GM21526 (cell line): ENCODE measurements at regions not wholly inside any gene's neighbourhood (a gene's known extent, or its start where the extent isn't known, plus 50 kb on each side); places are given as distances from the start of the nearest gene placed in this dataset.

Experiments
- ATAC-seq: cut with Tn5 transposase; IDR thresholded peaks from one replicate; pipeline ENCODE4 v1.9.1; 2021; ENCODE audit warnings: moderate library complexity; ENCODE audit not compliant: unreplicated experiment, low FRiP score

DNA sequence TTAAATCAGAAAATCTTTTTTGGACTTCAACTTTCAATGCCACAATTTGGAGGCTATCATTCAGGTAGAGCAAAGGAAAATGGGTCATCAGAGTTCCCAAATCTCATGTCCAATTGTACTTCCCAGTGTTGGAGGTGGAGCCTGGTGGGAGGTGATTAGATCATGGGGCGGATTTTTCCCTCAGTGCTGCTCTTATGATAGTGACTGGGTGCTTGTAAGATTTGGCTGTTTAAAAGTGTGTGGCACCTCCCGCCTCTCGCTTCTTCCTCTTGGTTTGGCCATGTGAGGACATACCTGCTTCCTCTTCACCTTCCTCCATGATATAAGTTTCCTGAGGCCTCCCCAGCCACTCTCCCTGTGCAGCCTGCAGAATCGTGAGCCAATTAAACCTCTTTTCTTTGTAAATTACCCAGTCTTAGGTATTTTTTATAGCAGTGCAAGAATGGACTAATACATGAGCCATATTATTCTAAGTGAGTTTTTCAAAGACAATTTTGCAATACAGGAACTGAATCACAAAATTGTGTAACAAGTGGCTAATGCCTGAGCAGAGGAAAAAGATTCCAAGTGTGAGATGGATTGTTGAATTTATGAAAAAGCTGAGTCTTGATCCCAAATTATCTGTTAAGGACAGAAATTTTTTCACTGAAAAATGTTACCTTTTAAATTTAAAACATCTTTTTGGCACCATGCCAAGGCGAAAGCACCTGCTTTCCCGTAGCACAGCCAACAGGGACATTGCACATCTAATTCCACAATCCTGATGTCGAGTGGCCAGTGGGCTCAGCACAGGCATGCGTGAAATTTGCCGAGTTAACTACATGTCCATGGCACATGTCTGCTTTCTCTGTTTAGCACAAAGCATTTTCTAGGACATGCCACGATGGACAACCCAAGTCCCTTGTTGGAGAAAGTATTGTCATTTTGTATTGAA is 150.9 kb downstream of the COL6A3 start:
- no peak for ATAC-seq

DNA sequence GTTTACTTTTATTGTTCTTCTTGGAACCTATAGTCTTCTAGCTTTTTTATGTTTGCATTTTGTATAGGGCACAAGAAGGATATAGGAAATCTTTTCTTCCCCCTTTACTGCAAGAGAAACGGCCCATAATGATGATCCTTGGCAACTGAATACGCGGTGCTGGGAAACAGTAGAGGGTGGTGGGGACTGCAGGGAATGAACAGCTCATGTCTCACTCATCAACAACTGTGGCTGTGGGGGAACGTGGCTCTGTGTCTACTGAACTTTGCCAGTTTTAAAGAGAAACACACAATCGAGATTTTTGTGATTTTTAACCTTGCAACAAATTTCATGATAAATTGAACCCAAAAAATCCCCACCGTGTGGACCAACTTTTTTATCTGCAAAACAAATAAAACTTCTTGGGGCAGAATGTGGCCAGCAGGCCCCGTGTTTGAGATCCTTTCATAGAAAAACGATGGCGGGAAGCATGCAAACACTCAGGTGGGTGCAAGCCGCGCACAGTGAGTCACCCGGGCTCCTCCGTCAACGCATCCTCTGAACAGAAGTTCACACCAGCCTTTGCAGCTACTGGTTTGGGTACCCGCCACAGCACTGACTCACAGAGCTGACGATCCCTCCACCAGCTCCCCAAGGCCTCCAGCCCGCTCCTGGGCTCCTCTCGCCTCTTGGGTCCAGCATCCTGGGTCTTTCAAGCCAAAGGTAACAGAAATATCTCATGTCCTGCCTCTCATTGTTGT is 149.3 kb downstream of the COL6A3 start:
- no peak for ATAC-seq

DNA sequence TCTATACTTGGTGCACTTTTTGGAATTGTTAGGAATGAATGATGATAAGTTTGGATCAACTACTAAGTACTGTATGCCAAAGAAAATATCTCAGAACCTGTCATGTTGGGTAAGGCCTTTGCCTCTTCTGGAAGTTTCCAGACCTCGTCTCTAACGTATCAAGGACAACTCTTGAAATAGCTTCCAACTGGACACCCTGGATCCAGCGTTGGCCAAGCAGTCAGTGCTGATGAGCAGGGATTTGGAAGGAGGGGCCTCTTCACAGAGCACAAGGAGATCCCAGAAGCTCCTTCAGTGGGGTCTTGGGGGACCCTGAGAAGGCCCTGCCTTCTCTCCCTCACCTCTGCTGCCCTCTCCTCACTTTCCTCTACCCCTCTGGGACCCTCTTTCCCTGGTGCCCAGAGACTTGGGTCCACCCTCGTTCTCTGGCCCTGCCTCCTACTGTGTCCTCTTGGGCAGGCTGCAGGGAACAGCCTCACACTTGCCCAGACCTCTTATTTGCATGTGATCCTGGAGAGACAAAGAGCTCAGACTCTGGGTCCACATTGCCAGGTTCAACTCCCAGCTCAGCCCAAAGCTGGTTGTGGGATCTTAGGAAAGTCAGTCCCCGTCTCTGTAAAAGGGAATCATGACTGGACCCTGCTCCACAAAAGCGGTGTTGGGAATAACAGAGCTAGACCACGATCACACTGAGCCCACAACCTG is 145.8 kb downstream of the COL6A3 start:
- ATAC-seq, result no peak

DNA sequence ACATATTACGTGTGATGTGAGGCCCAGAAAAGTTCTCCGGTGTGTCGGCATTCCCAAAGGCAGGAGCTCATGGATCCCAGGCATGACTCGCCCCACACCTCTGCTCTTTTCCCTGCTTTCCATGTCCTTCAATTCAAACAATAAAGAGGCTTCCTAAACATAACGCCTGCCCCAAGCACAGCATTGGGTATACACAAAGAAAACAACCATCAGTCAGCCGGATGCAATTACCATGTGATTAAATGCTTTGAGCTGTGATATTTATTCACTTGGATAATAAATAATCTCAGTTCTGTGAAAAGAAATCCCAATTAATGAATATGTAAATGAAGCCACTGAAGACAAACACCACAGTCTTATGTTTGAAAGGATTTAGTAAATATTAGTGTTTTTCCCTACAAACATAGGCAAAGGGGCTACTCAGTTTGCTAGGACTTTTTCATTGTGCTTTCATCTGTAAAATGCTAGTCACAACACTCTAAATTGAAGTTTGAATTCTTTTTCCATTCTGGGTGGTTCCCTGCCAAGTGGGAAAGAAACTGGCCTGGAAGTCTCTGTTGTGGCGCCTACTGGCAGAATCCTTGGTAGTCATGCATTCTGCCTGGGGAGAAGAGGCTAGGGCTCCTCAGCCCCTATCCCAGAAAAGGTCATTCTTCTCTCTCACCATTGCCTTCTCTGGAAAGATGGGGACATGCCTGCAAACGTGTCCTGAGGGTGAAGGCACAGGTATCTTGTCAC is 144.7 kb downstream of the COL6A3 start:
- no peak for ATAC-seq

DNA sequence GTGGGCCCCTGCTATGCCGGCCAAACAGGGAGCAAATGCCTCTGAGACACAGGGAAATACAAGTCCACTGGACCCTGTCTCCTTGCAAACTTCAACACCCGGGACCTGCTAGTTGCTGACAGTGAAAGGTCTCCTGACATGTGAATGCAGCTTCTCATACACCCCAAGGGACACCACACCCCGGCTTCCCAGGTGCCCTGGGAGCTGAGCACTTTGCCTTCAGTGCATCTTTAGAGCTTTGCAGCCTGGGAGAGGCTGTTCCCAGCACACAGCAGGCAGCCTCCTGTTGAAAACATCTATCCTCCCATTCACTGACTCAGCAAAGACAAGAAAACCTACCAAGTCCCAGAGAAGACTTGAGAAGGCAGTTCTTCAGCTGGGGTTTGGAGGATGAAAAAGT is 143.4 kb downstream of the COL6A3 start:
- no peak for ATAC-seq

DNA sequence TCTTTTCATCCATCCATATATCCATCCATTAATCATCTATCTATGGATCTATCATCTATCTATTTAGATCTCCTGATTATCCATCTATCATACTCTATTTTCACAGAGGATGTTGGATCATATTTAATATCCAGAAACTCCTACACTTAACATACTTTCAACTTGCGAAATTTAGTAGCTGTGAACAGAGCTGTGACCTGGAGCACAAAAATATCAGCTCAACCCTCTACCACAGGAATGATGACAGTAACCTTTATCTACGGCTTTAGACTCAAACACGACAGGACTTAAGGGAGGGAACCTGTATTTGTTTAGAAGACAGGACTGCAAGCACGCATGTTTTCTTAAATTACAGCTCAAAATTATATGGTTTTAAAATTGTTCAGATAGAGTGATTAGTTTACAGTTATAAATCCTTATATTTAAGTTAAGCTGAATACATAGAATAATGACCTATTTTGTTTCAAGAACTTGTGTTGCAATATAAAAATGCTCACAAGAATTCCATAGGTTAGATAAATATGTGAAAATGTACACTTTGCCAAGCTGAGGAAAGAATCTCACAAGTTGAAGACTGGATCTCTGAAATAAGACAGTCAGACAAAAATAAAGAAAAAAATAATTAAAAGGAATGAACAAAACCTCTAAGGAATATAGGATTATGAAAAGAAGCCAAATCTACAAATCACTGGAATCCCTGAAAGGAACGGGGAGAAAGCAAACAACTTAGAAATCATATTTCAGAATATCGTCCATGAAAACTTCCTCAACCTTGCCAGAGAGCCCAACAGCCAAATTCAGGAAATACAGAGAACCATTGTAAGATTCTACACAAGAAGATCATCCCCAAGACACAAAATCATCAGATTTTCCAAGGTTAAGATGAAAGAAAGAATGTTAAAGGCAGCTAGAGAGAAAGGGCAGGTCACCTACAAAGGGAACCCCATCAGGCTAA is 142.0 kb downstream of the COL6A3 start:
- no peak for ATAC-seq
